MCF 10A (cell line): ENCODE measurements at regions not wholly inside any gene's neighbourhood (a gene's known extent, or its start where the extent isn't known, plus 50 kb on each side); places are given as distances from the start of the nearest gene placed in this dataset.

Experiments used
- BruUV-seq: library from RNA; stranded (reverse); fragments of 400-500 nt; replicated peaks from 2 replicates; lab custom pipeline; 2021; lab: Mats Ljungman, UMichigan
- CTCF ChIA-PET: fragments of 300-600 bp; sonication (Branson Sonifier 250); formaldehyde crosslinking; extraction: SDS; loops from one replicate; lab custom pipeline; 2021; ENCODE audit warnings: antibody characterized with exemption, inconsistent platforms; lab: Yijun Ruan, JAX
- POLR2A ChIA-PET: fragments of 300-600, 350-650 bp; sonication (Branson Sonifier 250); formaldehyde crosslinking; extraction: SDS; loops from one replicate; lab custom pipeline; 2020; ENCODE audit warnings: antibody characterized with exemption, inconsistent platforms; lab: Yijun Ruan, JAX
- DNase-seq: peaks from one replicate; pipeline ENCODE4 v3.0.0-alpha.2; 2018; ENCODE audit not compliant: unreplicated experiment
- H3K27ac Mint-ChIP-seq: one replicate; pipeline ENCODE4 v1.8.0; 2022; ENCODE audit warnings: mild to moderate bottlenecking, low read depth, mixed read lengths; ENCODE audit not compliant: unreplicated experiment
- H3K27me3 Mint-ChIP-seq: one replicate; pipeline ENCODE4 v1.8.0; 2022; ENCODE audit warnings: mixed read lengths; ENCODE audit not compliant: insufficient read depth, unreplicated experiment
- H3K36me3 Mint-ChIP-seq: one replicate; pipeline ENCODE4 v1.8.0; 2022; ENCODE audit warnings: mild to moderate bottlenecking, moderate library complexity, mixed read lengths; ENCODE audit not compliant: insufficient read depth, unreplicated experiment
- H3K4me1 Mint-ChIP-seq: one replicate; pipeline ENCODE4 v1.8.0; 2022; ENCODE audit warnings: mixed read lengths; ENCODE audit not compliant: insufficient read depth, unreplicated experiment
- H3K4me3 Mint-ChIP-seq: one replicate; pipeline ENCODE4 v1.8.0; 2022; ENCODE audit warnings: mild to moderate bottlenecking, moderate library complexity, mixed read lengths; ENCODE audit not compliant: unreplicated experiment
- H3K9me3 Mint-ChIP-seq: one replicate; pipeline ENCODE4 v1.8.0; 2022; ENCODE audit warnings: mixed read lengths; ENCODE audit not compliant: unreplicated experiment
- CTCF ChIP-seq: fragments of 200-600 bp; IDR thresholded peaks from one replicate; pipeline ENCODE4 v1.8.0; 2022; ENCODE audit warnings: antibody characterized with exemption, mild to moderate bottlenecking; ENCODE audit not compliant: unreplicated experiment
- intact Hi-C: fragments of 100-400 bp; cut with micrococcal nuclease; formaldehyde crosslinking; loops from 2 replicates; pipeline ENCODE4 v1.14.1; 2022

DNA sequence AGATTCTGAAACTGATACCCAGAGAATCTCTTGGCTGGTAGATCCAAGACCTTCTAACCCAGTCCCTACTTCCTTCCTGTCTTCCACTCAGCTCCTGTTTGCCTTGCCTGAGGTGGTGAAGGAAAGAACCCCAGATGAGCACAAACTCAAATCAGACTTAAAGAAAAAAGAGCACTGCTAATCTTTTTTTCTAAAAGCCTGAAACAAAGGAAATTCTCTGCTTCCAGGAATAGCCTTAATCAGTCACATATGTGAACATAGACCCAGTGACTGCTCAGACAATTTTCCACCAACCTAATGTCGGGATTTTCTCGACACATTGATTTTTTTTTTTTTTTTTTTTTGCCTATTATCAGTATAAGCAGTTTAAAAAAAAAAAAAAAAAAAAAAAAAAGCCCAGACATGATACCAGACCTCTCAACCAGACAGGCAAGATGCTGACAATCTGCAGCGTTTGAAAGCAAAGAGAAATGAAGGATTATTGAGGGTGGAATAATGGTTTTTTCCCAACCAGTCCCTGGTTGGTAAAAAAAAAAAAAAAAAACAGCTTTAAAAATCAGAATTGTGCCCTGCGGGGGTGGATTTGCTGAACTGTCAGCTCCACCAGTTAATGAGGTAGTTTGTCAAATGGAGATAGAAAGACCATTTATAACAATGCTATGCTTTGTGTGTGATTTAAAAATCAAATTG lies 256.8 kb upstream of the RARB start:
- Mint-ChIP-seq H3K27me3 (peaks cover 15% of the 10 kb centered on the region), H3K4me3 (no peak overlapping the region), H3K36me3 (no peaks in the 10 kb centered on the region), H3K27ac (no peak overlapping the region), H3K4me1 (no peaks in the 10 kb centered on the region), H3K9me3 (no peaks in the 10 kb centered on the region)
- intact Hi-C loops = no loop called here
- POLR2A ChIA-PET = no interaction called here
- CTCF ChIA-PET = no interaction called here
- no TSS peak for BruUV-seq
- DNase-seq = no peak
- no peak for TF ChIP-seq CTCF

DNA sequence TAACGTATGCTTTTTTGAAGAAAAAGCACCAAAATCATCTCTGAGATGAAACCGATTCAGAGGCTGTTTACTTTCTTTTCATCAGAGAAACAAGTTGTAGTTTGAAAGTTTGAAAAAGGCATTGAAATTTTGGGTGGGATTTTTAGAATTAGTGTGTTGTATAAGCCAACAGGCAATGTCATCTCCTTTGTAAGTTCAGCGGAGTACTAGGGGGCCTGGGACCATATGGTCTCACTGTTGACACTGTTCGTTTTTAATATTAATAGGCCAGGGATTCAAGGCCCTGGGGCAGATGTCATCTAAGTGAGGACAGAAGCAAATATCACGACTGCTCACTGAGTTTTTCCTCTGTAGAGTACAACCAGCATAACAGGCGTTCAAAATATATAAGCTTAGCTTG lies 256.2 kb upstream of the RARB start:
- H3K27ac Mint-ChIP-seq = no peak overlapping the region
- DNase-seq = no peak
- no TSS peak for BruUV-seq
- H3K4me3 Mint-ChIP-seq = no peak overlapping the region
- H3K9me3 Mint-ChIP-seq = no peaks in the 10 kb centered on the region
- H3K4me1 Mint-ChIP-seq = no peaks in the 10 kb centered on the region
- H3K36me3 Mint-ChIP-seq = no peaks in the 10 kb centered on the region
- no peak for TF ChIP-seq CTCF
- CTCF ChIA-PET = interaction anchor here (0.5 kb wide), 1 partner anchor 78 kb away, joined by 3 read pairs; no protein-coding TSS in a partner anchor
- H3K27me3 Mint-ChIP-seq = peaks cover 15% of the 10 kb centered on the region
- POLR2A ChIA-PET = no interaction called here
- intact Hi-C loops = no loop called here

DNA sequence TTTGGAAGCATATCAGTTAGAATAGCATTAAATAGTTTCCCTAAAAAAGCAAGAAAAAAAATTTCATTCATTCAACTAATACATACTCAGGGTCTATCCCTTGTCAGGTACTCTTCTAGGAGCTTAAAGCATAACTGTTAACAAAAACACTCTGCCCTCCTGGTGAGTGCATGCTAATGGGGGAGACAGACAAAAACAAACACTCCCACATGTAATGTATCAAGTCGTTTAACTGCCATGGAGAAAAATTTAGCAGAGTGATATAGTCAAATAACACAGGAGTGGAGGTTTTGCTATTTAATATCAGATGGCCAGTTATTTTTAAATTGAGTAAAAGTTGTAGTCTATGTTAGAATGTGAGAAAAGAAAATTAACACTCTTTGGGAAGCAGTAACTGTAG lies 254.5 kb upstream of the RARB start:
- ChIA-PET CTCF (interaction anchor here (1.7 kb wide), 1 partner anchor 13 kb away, joined by 3 read pairs; no protein-coding TSS in a partner anchor), POLR2A (no interaction called here)
- BruUV-seq = no TSS peak
- H3K36me3 Mint-ChIP-seq = no peaks in the 10 kb centered on the region
- no peaks in the 10 kb centered on the region for H3K9me3 Mint-ChIP-seq
- DNase-seq = no peak
- no peak overlapping the region for H3K4me3 Mint-ChIP-seq
- TF ChIP-seq CTCF = no peak
- H3K27me3 Mint-ChIP-seq = peaks cover 15% of the 10 kb centered on the region
- no peak overlapping the region for H3K27ac Mint-ChIP-seq
- intact Hi-C loops = no loop called here
- H3K4me1 Mint-ChIP-seq = no peaks in the 10 kb centered on the region

- Mint-ChIP-seq H3K27me3 (peaks cover 15% of the 10 kb centered on the region), H3K27ac (no peak overlapping the region), H3K4me1 (no peaks in the 10 kb centered on the region), H3K36me3 (no peaks in the 10 kb centered on the region), H3K4me3 (no peak overlapping the region), H3K9me3 (no peaks in the 10 kb centered on the region)
- ChIA-PET POLR2A (no interaction called here), CTCF (interaction anchor here (1.7 kb wide), 1 partner anchor 14 kb away, joined by 3 read pairs; no protein-coding TSS in a partner anchor)
- no TSS peak for BruUV-seq
- intact Hi-C loops = no loop called here
- DNase-seq = no peak
- no peak for TF ChIP-seq CTCF
These were observed 253.8 kb upstream of the RARB start for GRCh38 chr3:25174251-25174650.
